ENCODE measurements at regions not wholly inside any gene's neighbourhood (a gene's known extent, or its start where the extent isn't known, plus 50 kb on each side); places are given as distances from the start of the nearest gene placed in this dataset.
"Not testable (repeated sequence)": the region's sequence is repeated elsewhere in the genome, so short reads cannot be mapped to it uniquely, and the experiment has no call there.

DNA sequence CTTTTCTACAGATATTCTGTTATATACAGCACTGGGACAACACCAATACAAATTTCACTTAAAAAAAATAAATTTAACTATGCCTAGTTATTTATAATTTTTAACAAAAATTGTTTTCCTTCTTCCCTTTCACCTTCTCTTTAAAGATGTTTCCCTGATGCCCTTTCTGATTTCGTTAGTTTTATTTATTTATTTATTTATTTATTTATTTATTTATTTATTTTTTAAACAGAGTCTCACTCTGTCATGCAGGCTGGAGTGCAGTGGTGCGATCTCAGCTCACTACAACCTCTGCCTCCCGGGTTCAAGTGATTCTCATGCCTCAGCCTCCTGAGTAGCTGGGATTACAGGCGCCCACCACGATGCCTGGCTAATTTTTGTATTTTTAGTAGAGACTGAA is 105.9 kb upstream of the ARMC3 start:
- TF ChIP-seq, protein P1, sequence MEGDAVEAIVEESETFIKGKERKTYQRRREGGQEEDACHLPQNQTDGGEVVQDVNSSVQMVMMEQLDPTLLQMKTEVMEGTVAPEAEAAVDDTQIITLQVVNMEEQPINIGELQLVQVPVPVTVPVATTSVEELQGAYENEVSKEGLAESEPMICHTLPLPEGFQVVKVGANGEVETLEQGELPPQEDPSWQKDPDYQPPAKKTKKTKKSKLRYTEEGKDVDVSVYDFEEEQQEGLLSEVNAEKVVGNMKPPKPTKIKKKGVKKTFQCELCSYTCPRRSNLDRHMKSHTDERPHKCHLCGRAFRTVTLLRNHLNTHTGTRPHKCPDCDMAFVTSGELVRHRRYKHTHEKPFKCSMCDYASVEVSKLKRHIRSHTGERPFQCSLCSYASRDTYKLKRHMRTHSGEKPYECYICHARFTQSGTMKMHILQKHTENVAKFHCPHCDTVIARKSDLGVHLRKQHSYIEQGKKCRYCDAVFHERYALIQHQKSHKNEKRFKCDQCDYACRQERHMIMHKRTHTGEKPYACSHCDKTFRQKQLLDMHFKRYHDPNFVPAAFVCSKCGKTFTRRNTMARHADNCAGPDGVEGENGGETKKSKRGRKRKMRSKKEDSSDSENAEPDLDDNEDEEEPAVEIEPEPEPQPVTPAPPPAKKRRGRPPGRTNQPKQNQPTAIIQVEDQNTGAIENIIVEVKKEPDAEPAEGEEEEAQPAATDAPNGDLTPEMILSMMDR (IDR thresholded peaks at IDR 0.05), result not testable (repeated sequence)
- not testable (repeated sequence) for TF ChIP-seq ZFX (IDR thresholded peaks at IDR 0.05; ENCODE audit: borderline replicate concordance)

All from 22Rv1 (cell line).